ENCODE measurements at regions not wholly inside any gene's neighbourhood (a gene's known extent, or its start where the extent isn't known, plus 50 kb on each side); places are given as distances from the start of the nearest gene placed in this dataset.
"Not testable (repeated sequence)": the region's sequence is repeated elsewhere in the genome, so short reads cannot be mapped to it uniquely, and the experiment has no call there.

DNA sequence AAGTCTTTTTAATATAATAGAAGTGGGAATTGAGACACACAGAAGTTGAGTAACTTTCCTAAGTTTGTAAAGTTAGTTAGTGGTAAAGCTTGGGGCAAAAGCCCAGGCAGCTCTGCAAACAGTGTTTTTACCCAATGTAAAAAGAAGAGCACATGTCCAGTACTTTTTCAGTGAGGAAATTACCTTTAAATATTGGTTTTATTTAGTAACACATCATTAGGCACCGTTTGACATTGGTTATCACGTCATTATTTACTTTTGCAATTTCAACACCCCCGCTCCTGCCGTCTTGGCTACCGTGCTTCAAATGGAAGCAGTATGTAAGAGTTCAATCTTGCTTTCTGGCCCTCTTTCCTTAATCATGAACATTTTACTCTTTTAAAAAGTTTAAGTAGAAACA, 807.9 kb downstream of the EPHA4 start:
- H3K4me1 ChIP-seq = no peaks in the 10 kb centered on the region
- no peak overlapping the region for H3K27ac ChIP-seq
- 58% methylated on average over 5 of the region's 5 CpGs for WGBS, 2 donors
- intact Hi-C loops (cut with DNase I) = no loop called here
- no peaks in the 10 kb centered on the region for H3K9me3 ChIP-seq
- no peaks in the 10 kb centered on the region for H3K27me3 ChIP-seq
- TF ChIP-seq POLR2A (IDR thresholded peaks at IDR 0.05) = no peak
- TF ChIP-seq, protein P1, sequence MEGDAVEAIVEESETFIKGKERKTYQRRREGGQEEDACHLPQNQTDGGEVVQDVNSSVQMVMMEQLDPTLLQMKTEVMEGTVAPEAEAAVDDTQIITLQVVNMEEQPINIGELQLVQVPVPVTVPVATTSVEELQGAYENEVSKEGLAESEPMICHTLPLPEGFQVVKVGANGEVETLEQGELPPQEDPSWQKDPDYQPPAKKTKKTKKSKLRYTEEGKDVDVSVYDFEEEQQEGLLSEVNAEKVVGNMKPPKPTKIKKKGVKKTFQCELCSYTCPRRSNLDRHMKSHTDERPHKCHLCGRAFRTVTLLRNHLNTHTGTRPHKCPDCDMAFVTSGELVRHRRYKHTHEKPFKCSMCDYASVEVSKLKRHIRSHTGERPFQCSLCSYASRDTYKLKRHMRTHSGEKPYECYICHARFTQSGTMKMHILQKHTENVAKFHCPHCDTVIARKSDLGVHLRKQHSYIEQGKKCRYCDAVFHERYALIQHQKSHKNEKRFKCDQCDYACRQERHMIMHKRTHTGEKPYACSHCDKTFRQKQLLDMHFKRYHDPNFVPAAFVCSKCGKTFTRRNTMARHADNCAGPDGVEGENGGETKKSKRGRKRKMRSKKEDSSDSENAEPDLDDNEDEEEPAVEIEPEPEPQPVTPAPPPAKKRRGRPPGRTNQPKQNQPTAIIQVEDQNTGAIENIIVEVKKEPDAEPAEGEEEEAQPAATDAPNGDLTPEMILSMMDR (IDR thresholded peaks at IDR 0.05) = no peak
- no peak overlapping the region for H3K4me3 ChIP-seq
- H3K36me3 ChIP-seq = no peaks in the 10 kb centered on the region
- no peak for DNase-seq

DNA sequence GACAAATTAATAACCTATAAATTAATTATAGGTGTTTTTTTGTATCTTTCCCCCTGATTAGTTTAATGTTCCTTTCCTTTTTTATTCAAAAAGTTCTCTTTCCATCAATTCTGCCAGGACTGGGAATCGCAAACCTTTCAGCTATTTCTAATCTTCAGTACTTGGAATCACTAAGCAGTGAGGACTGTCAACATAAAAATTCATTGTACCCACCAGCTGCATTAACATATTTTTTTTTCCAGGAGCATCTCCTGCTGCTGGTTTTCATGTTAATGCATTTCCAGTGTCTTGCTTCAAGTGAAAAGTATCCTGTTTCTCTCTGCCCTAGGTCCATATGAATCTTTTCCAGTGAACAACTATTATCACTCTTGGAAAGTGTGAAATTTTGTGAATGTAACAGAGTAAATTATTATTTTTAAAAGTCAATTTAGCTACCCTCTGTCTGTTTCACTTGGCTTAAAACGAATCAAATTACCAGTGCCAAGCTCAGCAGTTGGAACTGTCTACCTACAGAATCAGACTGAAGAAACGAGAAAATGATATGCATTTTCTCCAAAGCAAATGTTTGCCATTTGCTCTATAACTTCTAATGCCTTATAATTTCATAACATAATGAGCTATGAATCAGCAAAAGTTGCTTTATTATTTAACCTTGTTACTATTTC, 804.4 kb downstream of the EPHA4 start:
- 72 to 73% methylated on average over 3 of the region's 3 CpGs for WGBS, 2 donors
- H3K27ac ChIP-seq = no peak overlapping the region
- H3K27me3 ChIP-seq = no peaks in the 10 kb centered on the region
- no peaks in the 10 kb centered on the region for H3K4me1 ChIP-seq
- no peak overlapping the region for H3K4me3 ChIP-seq
- no peaks in the 10 kb centered on the region for H3K36me3 ChIP-seq
- intact Hi-C loops (cut with DNase I) = no loop called here
- no peaks in the 10 kb centered on the region for H3K9me3 ChIP-seq
- TF ChIP-seq, protein P1 (IDR thresholded peaks at IDR 0.05) = no peak
- no peak for TF ChIP-seq POLR2A (IDR thresholded peaks at IDR 0.05)
- no peak for DNase-seq

DNA sequence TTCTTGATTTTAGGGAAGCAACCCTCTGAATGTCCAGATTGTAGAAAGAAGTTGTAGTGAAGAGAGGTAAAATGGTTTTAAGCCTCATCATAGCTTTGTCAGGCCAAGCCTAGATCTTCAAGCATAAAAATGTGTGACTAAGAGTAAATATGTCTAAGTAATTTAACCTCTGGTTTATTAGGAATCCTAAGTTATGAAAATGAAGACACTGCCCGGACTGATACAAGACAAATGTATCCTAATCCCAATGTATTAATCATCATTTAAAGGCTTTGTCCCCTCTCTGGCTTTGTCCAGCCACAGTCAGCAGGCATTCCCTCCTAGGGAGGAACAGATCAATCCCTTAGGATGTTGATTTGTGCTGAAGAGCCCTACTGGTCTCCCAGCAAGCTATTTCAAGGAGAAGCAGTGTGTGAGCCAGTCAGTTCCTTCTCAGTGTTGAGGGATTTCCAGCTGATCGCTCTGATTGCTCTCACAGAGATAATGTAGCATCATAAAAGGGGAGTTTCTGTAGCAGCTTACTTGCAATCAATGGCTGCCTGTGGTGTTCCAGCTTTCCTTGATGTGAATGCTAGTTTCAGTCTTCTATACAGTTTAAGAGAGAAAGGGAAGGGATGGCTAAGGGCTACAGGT, 796.1 kb downstream of the EPHA4 start:
- Histone ChIP-seq H3K27ac (no peak overlapping the region), H3K4me3 (no peak overlapping the region), H3K27me3 (peaks cover 0 to 4% (median 0%) of the 10 kb centered on the region in 4 donors), H3K4me1 (peaks cover 0 to 5% (median 0%) of the 10 kb centered on the region in 3 donors), H3K9me3 (no peaks in the 10 kb centered on the region), H3K36me3 (no peaks in the 10 kb centered on the region)
- 40 to 61% methylated on average over 1 to 2 of the region's 2 CpGs for WGBS, 2 donors
- intact Hi-C loops (cut with DNase I) = no loop called here
- TF ChIP-seq, protein P1 (IDR thresholded peaks at IDR 0.05) = no peak
- no peak for TF ChIP-seq POLR2A (IDR thresholded peaks at IDR 0.05)
- DNase-seq = no peak

DNA sequence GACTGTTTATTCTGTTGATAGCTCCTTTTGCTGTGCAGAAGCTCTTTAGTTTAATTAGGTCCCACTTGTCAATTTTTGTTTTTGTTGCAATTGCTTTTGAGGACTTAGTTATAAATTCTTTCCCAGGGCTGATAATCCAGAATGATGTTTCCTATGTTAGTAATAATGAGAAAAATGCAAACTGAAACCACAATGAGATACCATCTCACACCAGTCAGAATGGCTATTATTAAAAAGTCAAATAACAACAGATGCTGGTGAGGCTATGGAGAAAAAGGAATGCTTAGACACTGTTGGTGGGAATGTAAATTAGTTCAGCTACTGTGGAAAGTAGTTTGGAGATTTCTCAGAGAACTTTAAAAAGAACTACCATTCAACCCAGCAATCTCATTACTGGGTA, 793.0 kb downstream of the EPHA4 start:
- H3K4me1 ChIP-seq; H3K27ac ChIP-seq; DNase-seq; H3K27me3 ChIP-seq; intact Hi-C loops (cut with DNase I); H3K4me3 ChIP-seq; H3K9me3 ChIP-seq; H3K36me3 ChIP-seq: not testable (repeated sequence)

DNA sequence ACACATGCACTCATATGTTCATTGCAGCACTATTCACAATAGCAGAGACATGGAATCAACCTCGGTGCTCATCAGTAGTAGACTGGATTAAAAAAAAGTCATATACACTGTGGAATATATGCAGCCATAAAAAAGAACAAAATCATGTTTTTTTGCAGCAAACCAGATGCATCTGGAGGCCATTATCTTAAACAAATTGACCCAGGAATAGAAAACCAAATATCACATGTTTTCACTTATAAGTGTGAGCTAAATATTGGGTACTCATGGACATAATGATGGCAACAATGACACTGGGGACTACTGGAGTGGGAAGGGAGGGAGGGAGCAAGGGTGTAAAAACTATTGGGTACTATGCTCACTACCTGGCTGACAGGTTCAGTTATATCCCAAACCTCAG, 792.6 kb downstream of the EPHA4 start:
- Histone ChIP-seq H3K36me3 (no peaks in the 10 kb centered on the region), H3K27ac (no peak overlapping the region), H3K4me3 (no peak overlapping the region), H3K27me3 (peaks cover 0 to 4% (median 0%) of the 10 kb centered on the region in 4 donors), H3K9me3 (no peaks in the 10 kb centered on the region), H3K4me1 (peaks cover 0 to 5% (median 0%) of the 10 kb centered on the region in 3 donors)
- DNase-seq = no peak
- WGBS, 2 donors = 78 to 87% methylated on average over 1 of the region's 1 CpG
- intact Hi-C loops (cut with DNase I) = no loop called here
- TF ChIP-seq, protein P1 (IDR thresholded peaks at IDR 0.05) = no peak
- no peak for TF ChIP-seq POLR2A (IDR thresholded peaks at IDR 0.05)
